Stimulated activated naive CD8-positive, alpha-beta T cell treated with anti-CD3 and anti-CD28 coated beads, Interleukin-15, Interleukin-2, amounts not matched to agents 100 ng/mL and 50 ng/mL, for 24 hours (primary cell): ENCODE measurements at regions not wholly inside any gene's neighbourhood (a gene's known extent, or its start where the extent isn't known, plus 50 kb on each side); places are given as distances from the start of the nearest gene placed in this dataset.

Experiments used
- H3K27ac Mint-ChIP-seq: one replicate; pipeline ENCODE4 v1.8.0; 2021; ENCODE audit warnings: mild to moderate bottlenecking, mixed read lengths
- H3K27me3 Mint-ChIP-seq: one replicate; pipeline ENCODE4 v1.8.0; 2021; ENCODE audit warnings: mixed read lengths
- H3K36me3 Mint-ChIP-seq: one replicate; pipeline ENCODE4 v1.8.0; 2021; ENCODE audit warnings: low read depth, mixed read lengths
- H3K4me1 Mint-ChIP-seq: one replicate; pipeline ENCODE4 v1.8.0; 2021; ENCODE audit warnings: low read depth, mixed read lengths
- H3K4me3 Mint-ChIP-seq: one replicate; pipeline ENCODE4 v1.8.0; 2021; ENCODE audit warnings: mild to moderate bottlenecking, mixed read lengths
- H3K9me3 Mint-ChIP-seq: one replicate; pipeline ENCODE4 v1.8.0; 2021; ENCODE audit warnings: mixed read lengths

- Mint-ChIP-seq H3K27me3 (peaks cover 4% of the 10 kb centered on the region), H3K4me3 (no peak overlapping the region), H3K27ac (no peak overlapping the region), H3K36me3 (no peaks in the 10 kb centered on the region), H3K9me3 (no peaks in the 10 kb centered on the region), H3K4me1 (peaks cover 1% of the 10 kb centered on the region)
These were observed 86.6 kb downstream of the C16orf95 start for GRCh38 chr16:87230571-87230970.

- H3K27me3 Mint-ChIP-seq = peaks cover 6% of the 10 kb centered on the region
- no peaks in the 10 kb centered on the region for H3K9me3 Mint-ChIP-seq
- H3K4me3 Mint-ChIP-seq = no peak overlapping the region
- H3K36me3 Mint-ChIP-seq = no peaks in the 10 kb centered on the region
- H3K4me1 Mint-ChIP-seq = peaks cover 8% of the 10 kb centered on the region
- no peak overlapping the region for H3K27ac Mint-ChIP-seq
These were observed 85.9 kb downstream of the C16orf95 start for GRCh38 chr16:87231295-87231694.

GRCh38 chr16:87231911-87232310 lies 85.3 kb downstream of the C16orf95 start:
- Mint-ChIP-seq H3K27ac (no peak overlapping the region), H3K4me3 (no peak overlapping the region), H3K36me3 (no peaks in the 10 kb centered on the region), H3K4me1 (peaks cover 13% of the 10 kb centered on the region), H3K27me3 (peaks cover 9% of the 10 kb centered on the region), H3K9me3 (no peaks in the 10 kb centered on the region)

- Mint-ChIP-seq H3K9me3 (no peaks in the 10 kb centered on the region), H3K4me1 (peaks cover 16% of the 10 kb centered on the region), H3K27ac (no peak overlapping the region), H3K36me3 (no peaks in the 10 kb centered on the region), H3K4me3 (no peak overlapping the region), H3K27me3 (peaks cover 13% of the 10 kb centered on the region)
These were observed 83.3 kb downstream of the C16orf95 start for GRCh38 chr16:87233928-87234327.

- no peak overlapping the region for H3K27ac Mint-ChIP-seq
- no peaks in the 10 kb centered on the region for H3K36me3 Mint-ChIP-seq
- H3K4me3 Mint-ChIP-seq = no peak overlapping the region
- H3K27me3 Mint-ChIP-seq = peaks cover 13% of the 10 kb centered on the region
- H3K4me1 Mint-ChIP-seq = peaks cover 16% of the 10 kb centered on the region
- no peaks in the 10 kb centered on the region for H3K9me3 Mint-ChIP-seq
These were observed 82.6 kb downstream of the C16orf95 start for GRCh38 chr16:87234601-87235000.

- H3K27ac Mint-ChIP-seq = no peak overlapping the region
These were observed 81.2 kb downstream of the C16orf95 start for GRCh38 chr16:87235810-87236515.

GRCh38 chr16:87236516-87237115 lies 80.6 kb downstream of the C16orf95 start:
- Mint-ChIP-seq H3K4me3 (no peak overlapping the region), H3K36me3 (no peaks in the 10 kb centered on the region), H3K4me1 (peaks cover 16% of the 10 kb centered on the region), H3K9me3 (no peaks in the 10 kb centered on the region), H3K27me3 (peaks cover 9% of the 10 kb centered on the region), H3K27ac (no peak overlapping the region)

More at GRCh38 chr16:87235810-87236515, 81.2 kb downstream of the C16orf95 start:
- Mint-ChIP-seq H3K9me3 (no peaks in the 10 kb centered on the region), H3K27me3 (peaks cover 13% of the 10 kb centered on the region), H3K4me1 (peaks cover 16% of the 10 kb centered on the region), H3K36me3 (no peaks in the 10 kb centered on the region), H3K4me3 (no peak overlapping the region)

GRCh38 chr16:87238361-87238715 lies 78.9 kb downstream of the C16orf95 start:
- Mint-ChIP-seq H3K4me1 (peaks cover 16% of the 10 kb centered on the region), H3K4me3 (no peak overlapping the region), H3K36me3 (no peaks in the 10 kb centered on the region), H3K27ac (no peak overlapping the region), H3K9me3 (no peaks in the 10 kb centered on the region), H3K27me3 (peaks cover 9% of the 10 kb centered on the region)

- Mint-ChIP-seq H3K27me3 (peaks cover 9% of the 10 kb centered on the region), H3K4me3 (no peak overlapping the region), H3K27ac (no peak overlapping the region), H3K9me3 (no peaks in the 10 kb centered on the region), H3K4me1 (peaks cover 16% of the 10 kb centered on the region), H3K36me3 (no peaks in the 10 kb centered on the region)
These were observed 77.6 kb downstream of the C16orf95 start for GRCh38 chr16:87239545-87239944.

GRCh38 chr16:87240211-87241136 lies 76.7 kb downstream of the C16orf95 start:
- H3K4me1 Mint-ChIP-seq = peaks cover 16% of the 10 kb centered on the region
- no peak overlapping the region for H3K27ac Mint-ChIP-seq
- H3K4me3 Mint-ChIP-seq = no peak overlapping the region
- H3K36me3 Mint-ChIP-seq = no peaks in the 10 kb centered on the region
- no peaks in the 10 kb centered on the region for H3K9me3 Mint-ChIP-seq
- H3K27me3 Mint-ChIP-seq = peaks cover 9% of the 10 kb centered on the region

- H3K9me3 Mint-ChIP-seq = no peaks in the 10 kb centered on the region
- H3K36me3 Mint-ChIP-seq = no peaks in the 10 kb centered on the region
- no peak overlapping the region for H3K4me3 Mint-ChIP-seq
- no peak overlapping the region for H3K27ac Mint-ChIP-seq
- peaks cover 8% of the 10 kb centered on the region for H3K27me3 Mint-ChIP-seq
- H3K4me1 Mint-ChIP-seq = peaks cover 8% of the 10 kb centered on the region
These were observed 75.9 kb downstream of the C16orf95 start for GRCh38 chr16:87241137-87241771.

- H3K27ac Mint-ChIP-seq = no peak overlapping the region
These were observed 73.7 kb downstream of the C16orf95 start for GRCh38 chr16:87243478-87243877.

GRCh38 chr16:87244636-87245197 lies 72.5 kb downstream of the C16orf95 start:
- no peaks in the 10 kb centered on the region for H3K9me3 Mint-ChIP-seq
- no peaks in the 10 kb centered on the region for H3K27me3 Mint-ChIP-seq
- H3K27ac Mint-ChIP-seq = no peak overlapping the region
- H3K4me3 Mint-ChIP-seq = no peak overlapping the region
- H3K4me1 Mint-ChIP-seq = peaks cover 4% of the 10 kb centered on the region
- no peaks in the 10 kb centered on the region for H3K36me3 Mint-ChIP-seq

More at GRCh38 chr16:87243478-87243877, 73.7 kb downstream of the C16orf95 start:
- H3K36me3 Mint-ChIP-seq = no peaks in the 10 kb centered on the region
- H3K27me3 Mint-ChIP-seq = no peaks in the 10 kb centered on the region
- H3K4me3 Mint-ChIP-seq = no peak overlapping the region
- no peaks in the 10 kb centered on the region for H3K9me3 Mint-ChIP-seq
- H3K4me1 Mint-ChIP-seq = no peaks in the 10 kb centered on the region

GRCh38 chr16:87245511-87245910 lies 71.7 kb downstream of the C16orf95 start:
- H3K27me3 Mint-ChIP-seq = no peaks in the 10 kb centered on the region
- no peak overlapping the region for H3K4me3 Mint-ChIP-seq
- H3K36me3 Mint-ChIP-seq = no peaks in the 10 kb centered on the region
- H3K9me3 Mint-ChIP-seq = no peaks in the 10 kb centered on the region
- no peak overlapping the region for H3K27ac Mint-ChIP-seq
- H3K4me1 Mint-ChIP-seq = peaks cover 4% of the 10 kb centered on the region
